Osteocyte (in vitro differentiated cells): ENCODE measurements at regions not wholly inside any gene's neighbourhood (a gene's known extent, or its start where the extent isn't known, plus 50 kb on each side); places are given as distances from the start of the nearest gene placed in this dataset.

Experiments used
- DNase-seq: peaks from one replicate; pipeline ENCODE4 v3.0.0; 2021; ENCODE audit warnings: mixed read lengths; ENCODE audit not compliant: unreplicated experiment; ENCODE audit errors: extremely low spot score
- H3K27ac Mint-ChIP-seq: one replicate; pipeline ENCODE4 v1.8.0; 2021; ENCODE audit warnings: mild to moderate bottlenecking, mixed read lengths; ENCODE audit not compliant: unreplicated experiment
- H3K27me3 Mint-ChIP-seq: one replicate; pipeline ENCODE4 v1.8.0; 2021; ENCODE audit warnings: mixed read lengths; ENCODE audit not compliant: unreplicated experiment
- H3K36me3 Mint-ChIP-seq: one replicate; pipeline ENCODE4 v1.8.0; 2021; ENCODE audit warnings: mixed read lengths; ENCODE audit not compliant: unreplicated experiment
- H3K4me1 Mint-ChIP-seq: one replicate; pipeline ENCODE4 v1.8.0; 2021; ENCODE audit warnings: mixed read lengths; ENCODE audit not compliant: unreplicated experiment
- H3K4me3 Mint-ChIP-seq: one replicate; pipeline ENCODE4 v1.8.0; 2021; ENCODE audit warnings: mild to moderate bottlenecking, moderate library complexity, mixed read lengths; ENCODE audit not compliant: unreplicated experiment
- H3K9me3 Mint-ChIP-seq: one replicate; pipeline ENCODE4 v1.8.0; 2021; ENCODE audit warnings: mixed read lengths; ENCODE audit not compliant: unreplicated experiment
- TF ChIP-seq, protein P1 (sequence below): fragments of 200-600 bp; sonication (generic); IDR thresholded peaks from 2 replicates; pipeline ENCODE4 v1.5.0; 2021; ENCODE audit warnings: antibody characterized with exemption, mild to moderate bottlenecking, moderate library complexity

DNA sequence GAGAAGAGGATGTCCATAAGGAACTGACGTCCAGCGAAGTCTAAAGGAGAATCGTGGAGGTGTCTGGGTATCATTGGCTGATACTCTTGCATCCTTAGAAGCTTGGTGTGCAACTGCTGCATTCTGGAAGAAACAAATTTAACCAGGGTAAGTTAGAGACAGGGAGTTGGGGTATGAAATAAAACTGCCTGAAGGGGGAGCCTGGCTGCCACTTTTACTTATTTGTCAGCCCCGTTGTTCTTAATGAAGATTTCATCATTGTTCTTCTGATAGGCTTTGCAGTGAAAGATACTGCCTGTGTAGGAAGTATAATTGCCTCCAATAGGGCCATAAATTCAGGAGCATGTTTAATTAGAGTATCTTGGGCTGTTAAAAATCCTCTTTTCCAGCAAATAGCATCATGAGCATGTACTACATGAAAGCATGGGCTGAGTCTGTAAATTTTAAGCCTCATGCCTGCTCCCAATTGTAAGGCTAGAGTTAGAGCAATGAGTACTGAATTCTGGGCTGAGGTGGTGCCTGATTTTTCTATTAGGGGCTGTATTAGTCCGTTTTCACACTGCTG lies 1264.5 kb upstream of the ACO1 start:
- no peak for DNase-seq
- TF ChIP-seq, protein P1, sequence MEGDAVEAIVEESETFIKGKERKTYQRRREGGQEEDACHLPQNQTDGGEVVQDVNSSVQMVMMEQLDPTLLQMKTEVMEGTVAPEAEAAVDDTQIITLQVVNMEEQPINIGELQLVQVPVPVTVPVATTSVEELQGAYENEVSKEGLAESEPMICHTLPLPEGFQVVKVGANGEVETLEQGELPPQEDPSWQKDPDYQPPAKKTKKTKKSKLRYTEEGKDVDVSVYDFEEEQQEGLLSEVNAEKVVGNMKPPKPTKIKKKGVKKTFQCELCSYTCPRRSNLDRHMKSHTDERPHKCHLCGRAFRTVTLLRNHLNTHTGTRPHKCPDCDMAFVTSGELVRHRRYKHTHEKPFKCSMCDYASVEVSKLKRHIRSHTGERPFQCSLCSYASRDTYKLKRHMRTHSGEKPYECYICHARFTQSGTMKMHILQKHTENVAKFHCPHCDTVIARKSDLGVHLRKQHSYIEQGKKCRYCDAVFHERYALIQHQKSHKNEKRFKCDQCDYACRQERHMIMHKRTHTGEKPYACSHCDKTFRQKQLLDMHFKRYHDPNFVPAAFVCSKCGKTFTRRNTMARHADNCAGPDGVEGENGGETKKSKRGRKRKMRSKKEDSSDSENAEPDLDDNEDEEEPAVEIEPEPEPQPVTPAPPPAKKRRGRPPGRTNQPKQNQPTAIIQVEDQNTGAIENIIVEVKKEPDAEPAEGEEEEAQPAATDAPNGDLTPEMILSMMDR = peak; percentile 62
- Mint-ChIP-seq H3K9me3 (peaks cover 3% of the 10 kb centered on the region), H3K4me1 (no peaks in the 10 kb centered on the region), H3K27ac (no peak overlapping the region), H3K4me3 (no peak overlapping the region), H3K36me3 (no peaks in the 10 kb centered on the region), H3K27me3 (peaks cover 4% of the 10 kb centered on the region)

DNA sequence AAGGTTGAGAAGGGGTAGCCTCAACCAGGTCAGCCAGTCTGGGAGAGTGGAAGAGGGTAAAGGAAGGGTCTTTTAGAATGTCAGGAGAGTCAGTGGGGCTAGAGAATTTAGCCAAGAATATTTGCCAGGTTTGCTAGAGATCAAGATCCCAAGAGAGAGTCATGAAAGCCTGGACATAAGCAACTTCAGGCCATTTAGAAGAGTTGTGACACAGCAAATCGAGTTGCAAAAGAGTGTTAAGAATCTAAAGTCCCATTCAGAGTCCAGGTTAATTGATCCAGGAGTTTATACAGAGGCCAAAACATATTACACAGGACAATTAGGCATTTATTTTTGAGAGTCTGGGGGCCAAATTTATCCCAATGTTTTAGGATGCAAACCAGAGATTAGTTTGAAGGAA lies 1260.1 kb upstream of the ACO1 start:
- TF ChIP-seq, protein P1 = no peak
- Mint-ChIP-seq H3K4me1 (no peaks in the 10 kb centered on the region), H3K27me3 (no peaks in the 10 kb centered on the region), H3K27ac (no peak overlapping the region), H3K9me3 (peaks cover 3% of the 10 kb centered on the region), H3K36me3 (no peaks in the 10 kb centered on the region), H3K4me3 (no peak overlapping the region)
- DNase-seq = no peak

DNA sequence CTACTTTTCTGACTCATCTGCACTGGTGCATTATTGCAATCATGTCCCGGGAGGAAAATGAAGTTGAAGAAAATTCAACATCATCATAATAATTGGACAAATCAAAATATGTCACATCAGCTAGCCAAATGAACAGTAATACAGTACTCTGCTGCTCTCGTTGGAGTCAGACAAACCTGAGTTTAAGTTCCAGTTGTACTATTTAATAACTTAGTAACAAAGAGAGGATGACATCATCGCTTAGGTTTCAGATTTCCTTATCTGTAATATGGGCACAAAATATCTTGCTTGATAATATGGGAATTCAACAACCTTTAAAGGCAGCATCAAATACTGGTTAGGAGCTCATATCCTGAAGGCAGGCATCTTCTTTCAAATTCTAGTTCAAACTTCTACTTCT lies 1248.9 kb upstream of the ACO1 start:
- no peak overlapping the region for H3K4me3 Mint-ChIP-seq
- TF ChIP-seq, protein P1 = no peak
- no peak for DNase-seq
- no peaks in the 10 kb centered on the region for H3K36me3 Mint-ChIP-seq
- H3K27ac Mint-ChIP-seq = no peak overlapping the region
- peaks cover 4% of the 10 kb centered on the region for H3K27me3 Mint-ChIP-seq
- H3K4me1 Mint-ChIP-seq = peaks cover 7% of the 10 kb centered on the region
- H3K9me3 Mint-ChIP-seq = peaks cover 8% of the 10 kb centered on the region

DNA sequence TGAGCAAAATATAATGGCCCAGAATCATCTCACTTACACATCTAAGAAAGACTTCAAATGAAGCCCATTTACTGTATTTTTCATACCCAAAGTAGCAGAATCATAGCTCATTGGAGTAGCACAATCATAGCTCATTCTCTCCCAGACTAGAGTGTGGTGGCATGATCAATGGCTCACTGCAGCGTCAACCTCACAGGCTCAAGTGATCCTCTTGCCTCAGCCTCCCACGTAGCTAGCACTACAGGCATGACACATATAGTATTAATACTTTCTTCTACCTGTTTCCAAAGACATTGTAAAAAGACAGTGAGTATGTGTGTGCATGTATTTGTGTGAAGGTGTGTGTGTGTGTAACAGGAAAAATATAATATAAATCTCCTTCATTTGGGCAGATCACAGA lies 1247.9 kb upstream of the ACO1 start:
- Mint-ChIP-seq H3K27ac (no peak overlapping the region), H3K27me3 (peaks cover 4% of the 10 kb centered on the region), H3K4me1 (peaks cover 7% of the 10 kb centered on the region), H3K36me3 (no peaks in the 10 kb centered on the region), H3K9me3 (peaks cover 8% of the 10 kb centered on the region), H3K4me3 (no peak overlapping the region)
- TF ChIP-seq, protein P1 = no peak
- no peak for DNase-seq

DNA sequence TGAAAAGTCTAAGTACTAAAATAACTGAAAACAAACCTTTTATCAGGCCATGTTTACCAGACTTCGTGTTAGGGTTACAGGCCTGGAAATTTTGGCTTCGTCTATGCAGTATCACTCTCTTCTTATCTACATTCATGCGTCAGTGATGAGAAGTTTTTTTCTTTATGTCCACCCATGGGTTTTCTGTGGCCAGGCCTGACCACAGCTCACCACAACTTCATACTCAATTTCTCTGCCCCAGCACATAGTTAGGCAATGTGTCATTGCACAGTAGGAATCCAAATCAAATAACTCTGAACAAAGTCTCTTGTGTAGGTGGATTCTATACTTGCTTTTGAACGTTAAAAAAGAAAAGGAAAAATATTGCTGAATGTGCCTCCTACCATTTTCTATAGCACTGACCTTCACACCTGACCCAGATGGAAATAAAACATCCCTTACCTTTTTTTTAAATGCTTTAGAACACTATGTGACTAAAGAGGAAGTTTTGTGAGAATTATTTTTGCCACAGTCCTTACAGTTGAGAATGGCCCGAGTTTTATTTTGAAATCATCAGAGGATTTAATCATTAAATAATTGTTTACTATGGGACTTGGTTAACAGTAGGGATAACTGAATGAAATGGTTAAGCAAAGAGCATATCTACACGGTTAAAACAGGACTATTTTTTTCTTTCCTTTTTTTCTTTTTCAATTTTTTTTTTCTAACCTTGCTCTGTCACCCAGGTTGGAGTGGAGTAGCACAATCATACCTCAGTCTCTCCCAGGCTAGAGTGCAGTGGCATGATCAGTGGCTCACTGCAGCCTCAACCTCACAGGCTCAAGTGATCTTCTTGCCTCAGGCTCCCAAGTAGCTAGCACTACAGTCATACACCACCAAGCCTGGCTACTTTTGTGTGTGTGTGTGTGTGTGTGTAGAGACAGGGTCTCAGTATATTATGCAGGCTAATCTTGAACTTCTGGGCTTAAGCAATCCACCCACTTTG lies 1247.0 kb upstream of the ACO1 start:
- H3K36me3 Mint-ChIP-seq = no peaks in the 10 kb centered on the region
- no peak overlapping the region for H3K4me3 Mint-ChIP-seq
- TF ChIP-seq, protein P1 = no peak
- DNase-seq = no peak
- peaks cover 4% of the 10 kb centered on the region for H3K27me3 Mint-ChIP-seq
- H3K9me3 Mint-ChIP-seq = peaks cover 5% of the 10 kb centered on the region
- no peak overlapping the region for H3K27ac Mint-ChIP-seq
- H3K4me1 Mint-ChIP-seq = peaks cover 7% of the 10 kb centered on the region
